HT-29 (cell line): ENCODE measurements at regions not wholly inside any gene's neighbourhood (a gene's known extent, or its start where the extent isn't known, plus 50 kb on each side); places are given as distances from the start of the nearest gene placed in this dataset.
"Not testable (repeated sequence)": the region's sequence is repeated elsewhere in the genome, so short reads cannot be mapped to it uniquely, and the experiment has no call there.

Experiments used
- DNase-seq: peaks from one replicate; pipeline ENCODE4 v3.0.0-alpha.2; 2015; ENCODE audit warnings: low spot score

- no peak for DNase-seq
Measured at GRCh38 chr14:101322223-101322622, 239.1 kb upstream of the DIO3 start.

- DNase-seq, result no peak
Measured at GRCh38 chr14:101323111-101323510, 238.2 kb upstream of the DIO3 start.

- DNase-seq, result not testable (repeated sequence)
Measured at GRCh38 chr14:101323614-101324235, 237.6 kb upstream of the DIO3 start.

GRCh38 chr14:101325319-101325718 lies 236.0 kb upstream of the DIO3 start:
- DNase-seq, result no peak

DNA sequence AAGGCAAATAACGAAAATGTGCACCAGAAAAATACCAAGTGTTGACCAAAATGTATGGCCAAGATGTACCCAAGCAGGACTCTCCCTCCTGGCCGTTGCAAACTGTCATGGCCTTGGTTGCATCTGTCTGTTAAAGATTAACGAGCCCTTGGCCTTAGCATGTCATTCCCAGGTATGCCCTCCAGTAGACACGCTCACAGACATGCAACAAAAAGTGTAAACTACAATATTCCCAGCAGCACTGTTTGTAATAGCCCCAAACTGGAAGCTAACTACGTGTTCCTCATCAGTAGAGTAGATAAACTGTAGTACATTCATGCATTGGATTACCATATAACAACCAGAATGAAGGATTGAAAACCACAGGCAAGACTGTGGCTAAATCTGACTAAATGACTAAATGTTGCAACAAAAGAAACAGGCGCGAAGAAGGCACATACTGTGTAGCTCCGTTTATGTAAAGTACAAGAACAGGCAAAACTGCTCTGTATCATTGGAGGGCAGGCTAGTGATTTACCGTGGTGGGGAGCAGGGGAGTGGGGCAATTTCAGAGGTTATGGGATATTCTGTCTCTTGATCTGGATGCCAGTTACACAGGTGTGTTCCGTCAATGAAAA lies 232.8 kb upstream of the DIO3 start:
- no peak for DNase-seq

- DNase-seq, result no peak
Measured at GRCh38 chr14:101330416-101331140, 230.7 kb upstream of the DIO3 start.

- DNase-seq, result no peak
Measured at GRCh38 chr14:101331141-101331525, 230.2 kb upstream of the DIO3 start.

GRCh38 chr14:101331661-101332169 lies 229.6 kb upstream of the DIO3 start:
- no peak for DNase-seq

DNA sequence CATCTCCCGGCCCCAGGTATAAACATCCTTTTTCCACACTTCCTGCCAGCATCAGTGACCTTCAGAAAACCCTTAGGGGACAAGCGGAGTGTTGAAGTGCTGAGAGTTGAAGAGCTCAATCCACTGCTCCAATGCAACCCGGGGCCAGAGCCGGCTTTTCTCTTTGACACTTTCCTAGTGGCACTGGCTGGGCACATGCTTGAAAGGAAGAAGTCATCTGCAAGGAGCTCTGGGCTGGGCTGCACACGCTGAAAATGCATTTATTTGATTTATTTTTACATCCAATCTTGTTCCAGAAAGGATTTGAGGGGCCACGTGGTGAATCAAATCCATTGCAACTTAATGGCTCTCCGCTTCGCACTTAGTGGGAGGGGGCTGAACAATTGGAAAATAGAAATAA lies 229.0 kb upstream of the DIO3 start:
- DNase-seq, result no peak

GRCh38 chr14:101333335-101334280 lies 227.7 kb upstream of the DIO3 start:
- no peak for DNase-seq

DNA sequence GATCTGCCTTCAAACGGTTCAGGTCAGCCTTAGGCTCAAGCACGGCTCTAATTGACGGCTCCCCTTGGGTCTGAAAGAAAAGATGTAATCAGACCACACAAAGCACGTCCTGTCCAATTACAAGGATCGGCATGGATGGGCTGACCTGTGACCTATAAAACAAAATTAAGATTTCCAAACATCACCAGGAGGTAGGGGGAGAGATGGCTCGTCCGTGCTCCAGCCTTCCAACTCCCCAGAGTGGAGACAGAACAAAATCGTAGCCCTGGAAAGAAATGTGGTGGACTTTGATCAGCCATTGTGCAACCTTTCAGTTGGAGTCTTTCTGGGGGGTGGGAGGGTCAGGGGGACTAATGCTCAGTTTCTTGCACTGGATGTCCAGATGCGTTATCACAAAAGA lies 226.6 kb upstream of the DIO3 start:
- no peak for DNase-seq

DNA sequence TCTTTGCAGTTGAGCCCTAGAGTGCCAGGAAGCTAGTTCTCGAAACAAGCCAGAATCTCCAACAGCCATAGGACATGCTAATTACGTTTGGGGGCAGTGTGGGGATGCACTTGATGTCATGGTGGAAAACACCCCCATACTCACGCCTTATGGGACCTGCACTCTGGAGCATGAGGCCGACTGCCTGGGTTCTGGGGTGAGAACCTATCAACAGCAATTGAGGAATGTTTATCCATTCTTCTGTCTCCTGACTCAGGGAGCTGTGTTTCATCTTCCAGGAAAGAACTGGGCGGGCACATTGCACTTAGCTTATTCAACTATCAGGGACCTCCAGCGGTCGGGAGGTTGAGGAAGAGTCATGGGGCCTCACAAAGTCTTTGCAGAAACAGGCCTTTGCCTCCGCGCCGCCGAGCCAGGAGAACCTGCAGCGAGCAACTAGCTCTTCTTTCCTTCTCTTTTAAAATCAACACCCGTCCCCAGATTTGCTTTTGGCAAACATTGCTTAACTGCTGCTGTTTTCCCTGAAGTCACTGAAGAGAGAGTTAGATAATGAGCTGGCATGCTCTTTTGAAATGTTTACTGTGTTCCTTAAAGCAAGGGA lies 226.1 kb upstream of the DIO3 start:
- no peak for DNase-seq

DNA sequence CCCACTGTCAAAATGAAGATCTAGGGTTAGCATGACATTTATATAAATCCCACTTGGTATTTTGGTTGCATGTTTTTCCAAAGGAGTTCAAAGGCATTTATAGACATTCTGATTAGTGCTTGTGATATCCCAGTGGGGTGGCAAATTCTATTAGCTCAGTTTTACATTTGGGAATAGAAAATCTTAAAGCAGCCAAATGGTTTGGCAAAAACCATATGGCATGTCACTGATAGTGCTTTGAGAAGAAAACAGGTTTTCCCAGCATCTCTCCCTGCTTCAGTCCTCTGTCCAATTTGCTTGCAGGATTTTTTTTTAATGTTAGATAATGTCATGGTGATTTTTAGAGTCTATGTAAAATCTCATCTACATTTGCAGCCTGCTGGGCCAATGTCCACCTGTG lies 225.1 kb upstream of the DIO3 start:
- DNase-seq, result no peak

GRCh38 chr14:101337053-101337452 lies 224.2 kb upstream of the DIO3 start:
- no peak for DNase-seq

DNA sequence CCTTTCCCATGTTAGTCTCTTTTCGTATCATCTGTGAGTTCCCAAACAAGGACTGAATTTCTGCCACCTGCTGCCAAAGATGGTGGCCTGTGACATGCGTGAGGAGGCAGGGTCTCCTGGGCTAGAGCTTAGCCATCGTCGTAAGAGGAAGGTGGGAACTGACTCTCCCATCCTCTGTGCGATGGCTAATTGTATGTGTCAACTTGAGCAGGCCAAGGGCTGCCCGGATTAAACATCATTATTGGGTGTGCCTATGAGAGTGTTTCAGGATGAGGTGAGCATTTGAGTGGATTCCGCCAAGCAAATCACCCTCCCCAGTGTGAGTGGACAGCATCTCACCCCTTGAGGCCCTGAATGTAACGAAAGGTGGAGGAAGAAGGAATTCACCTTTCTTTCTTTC lies 220.7 kb upstream of the DIO3 start:
- DNase-seq, result no peak

- DNase-seq, result no peak
Measured at GRCh38 chr14:101347893-101348777, 213.2 kb upstream of the DIO3 start.

GRCh38 chr14:101349108-101349507 lies 212.2 kb upstream of the DIO3 start:
- DNase-seq, result no peak

DNA sequence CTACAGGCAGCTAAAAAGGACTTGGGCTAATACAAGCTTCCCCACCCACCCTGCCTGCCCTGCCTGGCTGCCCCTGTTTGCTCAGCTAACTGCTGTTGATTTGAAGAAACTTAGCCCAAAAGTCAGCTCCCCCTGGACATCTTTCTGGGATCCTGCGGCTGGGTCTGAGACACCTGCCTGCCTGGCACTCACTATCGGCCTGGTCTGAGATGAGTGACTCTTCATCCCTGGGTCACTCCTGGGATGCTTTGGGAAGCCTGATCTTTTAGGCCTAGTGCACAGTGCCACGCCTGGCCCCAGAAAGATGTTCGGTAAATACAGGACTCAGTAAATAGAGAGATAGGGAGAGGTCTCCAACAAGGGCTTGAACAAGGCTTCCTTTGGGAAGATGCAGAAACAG lies 211.3 kb upstream of the DIO3 start:
- no peak for DNase-seq

GRCh38 chr14:101350691-101351090 lies 210.6 kb upstream of the DIO3 start:
- DNase-seq, result no peak

- no peak for DNase-seq
Measured at GRCh38 chr14:101351146-101351545, 210.1 kb upstream of the DIO3 start.
